ENCODE measurements at regions not wholly inside any gene's neighbourhood (a gene's known extent, or its start where the extent isn't known, plus 50 kb on each side); places are given as distances from the start of the nearest gene placed in this dataset.

- DNase-seq (ENCODE audit: low read depth in 2 of 2): no peak
These were observed 76.6 kb upstream of the ZNF516 start for GRCh38 chr18:76571689-76572088.

- DNase-seq (ENCODE audit: low read depth in 2 of 2): no peak
These were observed 75.8 kb upstream of the ZNF516 start for GRCh38 chr18:76570856-76571255.

- no peak for DNase-seq (ENCODE audit: low read depth in 2 of 2)
These were observed 74.8 kb upstream of the ZNF516 start for GRCh38 chr18:76569644-76570419.

- no peak for DNase-seq (ENCODE audit: low read depth in 2 of 2)
These were observed 73.7 kb upstream of the ZNF516 start for GRCh38 chr18:76568731-76569130.

- no peak for DNase-seq (ENCODE audit: low read depth in 2 of 2)
These were observed 72.9 kb upstream of the ZNF516 start for GRCh38 chr18:76567835-76568445.

- no peak for DNase-seq (ENCODE audit: low read depth in 2 of 2)
These were observed 71.9 kb upstream of the ZNF516 start for GRCh38 chr18:76566987-76567386.

GRCh38 chr18:76565238-76566173 lies 70.5 kb upstream of the ZNF516 start:
- DNase-seq (ENCODE audit: low read depth in 2 of 2): no peak

GRCh38 chr18:76564655-76565237 lies 69.7 kb upstream of the ZNF516 start:
- DNase-seq (ENCODE audit: low read depth in 2 of 2): no peak

GRCh38 chr18:76564117-76564516 lies 69.1 kb upstream of the ZNF516 start:
- no peak for DNase-seq (ENCODE audit: low read depth in 2 of 2)

GRCh38 chr18:76562286-76563122 lies 67.5 kb upstream of the ZNF516 start:
- DNase-seq (ENCODE audit: low read depth in 2 of 2): no peak

- DNase-seq (ENCODE audit: low read depth in 2 of 2): no peak
These were observed 64.0 kb upstream of the ZNF516 start for GRCh38 chr18:76558881-76559667.

GRCh38 chr18:76557026-76557575 lies 62.1 kb upstream of the ZNF516 start:
- DNase-seq (ENCODE audit: low read depth in 2 of 2): no peak

GRCh38 chr18:76554547-76555222 lies 59.6 kb upstream of the ZNF516 start:
- no peak for DNase-seq (ENCODE audit: low read depth in 2 of 2)

GRCh38 chr18:76553715-76554546 lies 58.9 kb upstream of the ZNF516 start:
- no peak for DNase-seq (ENCODE audit: low read depth in 2 of 2)

GRCh38 chr18:76548541-76548940 lies 53.5 kb upstream of the ZNF516 start:
- no peak for DNase-seq (ENCODE audit: low read depth in 2 of 2)

GRCh38 chr18:76547296-76547695 lies 52.3 kb upstream of the ZNF516 start:
- no peak for DNase-seq (ENCODE audit: low read depth in 2 of 2)

GRCh38 chr18:76546436-76546835 lies 51.4 kb upstream of the ZNF516 start:
- DNase-seq (ENCODE audit: low read depth in 2 of 2): no peak

- no peak for DNase-seq (ENCODE audit: low read depth in 2 of 2)
These were observed 51.0 kb upstream of the ZNF516 start for GRCh38 chr18:76546088-76546435.
